Putamen (tissue), 1 donor: ENCODE measurements at regions not wholly inside any gene's neighbourhood (a gene's known extent, or its start where the extent isn't known, plus 50 kb on each side); places are given as distances from the start of the nearest gene placed in this dataset.
A peak's percentile ranks its signal among the peaks of the same experiment; 100 is the strongest.
"Not testable (repeated sequence)": the region's sequence is repeated elsewhere in the genome, so short reads cannot be mapped to it uniquely, and the experiment has no call there.

Experiments used
- DNase-seq: peaks from one replicate; pipeline ENCODE4 v3.0.0-alpha.2; 2016; ENCODE audit warnings: low spot score

GRCh38 chr12:9543341-9543740, 64.4 kb downstream of the KLRB1 start:
- not testable (repeated sequence) for DNase-seq

DNA sequence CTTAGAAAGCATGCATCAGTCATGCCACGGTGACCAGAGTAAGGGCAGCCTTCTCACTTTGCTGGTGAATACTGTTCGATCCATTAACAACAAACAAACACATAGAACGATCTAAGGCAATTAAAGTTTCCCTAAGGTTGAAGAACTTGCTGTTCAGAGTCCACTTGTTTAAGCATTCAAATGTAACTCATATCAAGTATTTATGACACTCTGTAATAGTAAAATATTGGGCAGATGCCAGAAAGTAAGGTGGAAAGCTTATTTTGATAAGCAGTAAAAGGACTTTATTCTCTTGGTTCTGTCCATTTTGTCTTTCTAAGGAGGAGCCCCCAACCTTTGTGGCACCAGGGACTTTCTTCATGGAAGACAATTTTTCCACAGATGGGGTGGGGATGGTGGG, 64.9 kb downstream of the KLRB1 start:
- not testable (repeated sequence) for DNase-seq

DNA sequence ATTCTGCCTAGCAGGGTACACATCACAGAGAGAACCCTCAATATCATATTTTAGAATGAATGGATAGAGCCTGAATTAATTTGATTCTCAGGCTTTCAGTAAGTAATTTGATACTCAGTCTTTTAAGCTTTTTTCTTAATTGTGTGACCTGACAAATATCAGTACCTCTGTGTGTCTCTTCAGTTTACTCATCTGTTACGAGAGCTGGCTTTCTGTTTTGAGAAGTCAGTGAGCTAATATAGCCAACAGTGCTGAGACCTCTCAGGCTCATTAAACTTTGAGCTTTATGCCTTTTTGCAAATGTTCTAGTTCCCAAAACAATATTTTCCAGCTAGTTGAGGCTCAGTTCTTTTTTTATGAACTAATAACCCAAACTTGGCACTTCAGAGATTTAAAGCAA, 91.8 kb downstream of the KLRB1 start:
- DNase-seq, result not testable (repeated sequence)

GRCh38 chr12:9512695-9513094, 95.0 kb downstream of the KLRB1 start:
- DNase-seq, result not testable (repeated sequence)

GRCh38 chr12:9510392-9511011, 97.2 kb downstream of the KLRB1 start:
- DNase-seq, result not testable (repeated sequence)

DNA sequence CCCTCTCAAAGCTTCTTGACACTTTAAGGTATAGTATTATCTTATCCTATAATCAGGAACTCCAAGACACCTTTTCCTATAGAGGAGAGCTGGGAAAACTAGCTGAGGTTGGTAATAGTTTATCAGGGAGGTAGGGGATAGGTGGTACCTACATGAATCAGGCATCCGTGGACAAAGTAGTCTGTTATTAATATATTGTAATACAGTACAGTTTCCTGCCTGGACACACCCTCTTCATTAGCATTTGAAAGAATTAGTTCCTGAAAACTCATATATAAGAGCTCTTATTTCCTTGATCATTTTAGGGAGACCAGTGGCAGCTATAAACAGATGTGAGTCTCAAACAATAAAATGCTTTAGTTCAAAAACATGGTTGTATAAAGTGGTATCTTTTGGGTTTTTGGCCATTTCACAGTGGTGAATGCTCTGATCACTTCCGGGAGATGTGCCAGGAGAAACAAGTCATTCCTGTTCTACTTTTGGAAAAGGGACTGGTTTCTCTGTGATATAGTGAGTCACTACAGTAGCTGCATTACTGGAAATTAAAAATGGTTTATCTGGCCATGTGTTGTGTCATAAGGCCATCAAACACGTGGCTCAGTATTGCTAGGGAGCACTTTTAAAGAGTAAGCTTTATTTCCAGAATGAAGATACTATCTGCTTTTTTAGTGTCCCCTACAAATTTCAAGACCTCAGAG, 98.1 kb downstream of the KLRB1 start:
- DNase-seq, result no peak

DNA sequence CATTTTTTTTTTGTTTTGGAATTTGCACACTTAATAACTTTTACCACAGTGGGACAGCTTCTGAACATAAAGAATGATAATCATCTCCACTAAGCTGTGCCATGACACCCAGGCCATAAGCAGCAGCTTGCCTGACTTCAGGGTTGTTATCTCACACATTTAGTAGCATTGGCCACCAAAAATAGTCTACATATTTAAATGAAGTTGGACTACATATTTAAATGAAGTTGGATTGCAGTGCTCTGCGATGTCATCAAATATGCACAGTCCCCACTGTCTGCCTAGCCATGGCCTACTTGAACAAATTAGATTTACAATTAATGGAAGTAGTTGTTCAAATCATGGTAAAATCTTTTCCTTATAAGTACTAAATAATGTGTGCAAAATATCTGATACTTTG, 101.0 kb downstream of the KLRB1 start:
- DNase-seq, result no peak

- not testable (repeated sequence) for DNase-seq
Measured at GRCh38 chr12:9503384-9503783, 104.3 kb downstream of the KLRB1 start.

- not testable (repeated sequence) for DNase-seq
Measured at GRCh38 chr12:9502845-9503244, 104.9 kb downstream of the KLRB1 start.

- DNase-seq, result not testable (repeated sequence)
Measured at GRCh38 chr12:9493325-9493724, 114.4 kb downstream of the KLRB1 start.

DNA sequence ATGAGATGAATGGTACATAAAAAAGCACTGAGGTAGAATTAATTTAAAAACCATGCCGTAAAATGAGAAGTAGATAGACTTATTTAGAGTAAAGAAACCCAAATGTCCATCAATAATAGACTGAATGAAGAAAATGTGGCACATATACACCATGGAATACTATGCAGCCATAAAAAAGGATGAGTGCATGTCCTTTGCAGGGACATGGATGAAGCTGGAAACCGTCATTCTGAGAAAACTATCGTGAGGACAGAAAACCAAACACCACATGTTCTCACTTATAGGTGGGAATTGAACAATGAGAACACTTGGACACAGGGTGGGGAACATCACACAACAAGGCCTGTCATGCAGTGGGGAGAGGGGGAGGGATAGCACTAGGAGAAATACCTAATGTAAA, 126.4 kb downstream of the KLRB1 start:
- DNase-seq, result not testable (repeated sequence)

GRCh38 chr12:9474197-9474596, 133.5 kb downstream of the KLRB1 start:
- not testable (repeated sequence) for DNase-seq

GRCh38 chr12:9473638-9474037, 134.1 kb downstream of the KLRB1 start:
- not testable (repeated sequence) for DNase-seq

- not testable (repeated sequence) for DNase-seq
Measured at GRCh38 chr12:9471501-9471900, 136.2 kb downstream of the KLRB1 start.

DNA sequence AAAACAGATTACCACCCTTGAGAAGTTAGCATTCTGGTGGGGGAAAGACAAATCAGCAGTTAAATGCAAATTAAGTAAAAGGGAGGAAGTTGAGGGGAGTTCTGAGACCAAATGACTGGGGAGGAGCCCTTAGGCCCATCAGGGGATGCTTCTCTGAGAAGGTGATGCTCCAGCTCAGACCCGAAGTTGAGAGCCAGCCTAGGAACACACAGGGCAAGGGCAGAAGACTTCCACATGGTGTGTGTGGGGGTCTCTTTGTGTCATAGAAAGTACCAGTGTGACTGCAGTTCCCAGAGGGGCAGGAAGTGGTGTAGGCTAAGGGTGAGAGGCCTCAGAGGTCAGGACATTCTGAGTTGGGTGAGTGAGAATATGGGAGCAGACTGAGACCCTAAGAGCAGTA, 137.3 kb downstream of the KLRB1 start:
- not testable (repeated sequence) for DNase-seq

GRCh38 chr12:9469956-9470355, 137.8 kb downstream of the KLRB1 start:
- not testable (repeated sequence) for DNase-seq

DNA sequence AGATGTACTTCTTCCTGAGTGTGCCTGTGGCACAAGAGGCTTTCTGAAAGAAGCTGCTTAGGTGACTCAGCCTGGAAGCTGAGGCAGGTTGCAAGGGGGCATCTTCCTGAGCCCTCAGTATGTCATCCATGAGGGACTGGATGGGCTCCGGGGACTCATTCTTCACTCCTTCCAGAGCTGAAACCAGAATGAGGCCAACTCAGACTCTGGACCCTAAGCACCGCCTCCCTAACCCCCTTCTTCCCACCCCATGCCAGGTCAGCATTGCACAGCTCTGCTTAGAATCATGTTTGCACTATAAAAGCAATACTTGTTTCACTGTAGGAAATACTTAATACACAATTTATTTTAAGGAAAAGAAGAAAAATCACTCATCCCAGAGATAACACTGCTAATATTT, 138.3 kb downstream of the KLRB1 start:
- DNase-seq, result not testable (repeated sequence)

- peak; percentile 40 for DNase-seq
Measured at GRCh38 chr12:9468998-9469397, 138.7 kb downstream of the KLRB1 start.

DNA sequence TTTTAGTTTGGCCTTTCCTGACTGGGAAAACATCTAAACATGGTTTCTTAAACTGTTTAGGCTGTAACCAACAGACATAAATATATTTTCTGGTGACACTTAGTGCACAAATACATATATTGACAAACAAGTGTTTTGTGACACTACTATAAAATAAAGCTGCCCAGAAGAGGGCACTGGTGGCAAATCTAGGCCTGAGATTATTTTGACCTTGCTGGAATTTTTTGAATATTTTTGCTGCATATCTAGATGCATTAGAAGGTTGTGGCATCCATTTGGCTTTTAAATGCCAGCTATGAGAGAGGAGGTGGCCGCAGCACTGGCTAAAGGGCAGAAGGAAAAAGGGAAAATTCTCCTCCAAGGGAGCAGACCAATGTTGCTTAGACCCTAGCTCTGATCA, 139.6 kb downstream of the KLRB1 start:
- DNase-seq, result not testable (repeated sequence)

GRCh38 chr12:9464408-9464807, 143.3 kb downstream of the KLRB1 start:
- no peak for DNase-seq

GRCh38 chr12:9455516-9455915, 152.2 kb downstream of the KLRB1 start:
- not testable (repeated sequence) for DNase-seq

DNA sequence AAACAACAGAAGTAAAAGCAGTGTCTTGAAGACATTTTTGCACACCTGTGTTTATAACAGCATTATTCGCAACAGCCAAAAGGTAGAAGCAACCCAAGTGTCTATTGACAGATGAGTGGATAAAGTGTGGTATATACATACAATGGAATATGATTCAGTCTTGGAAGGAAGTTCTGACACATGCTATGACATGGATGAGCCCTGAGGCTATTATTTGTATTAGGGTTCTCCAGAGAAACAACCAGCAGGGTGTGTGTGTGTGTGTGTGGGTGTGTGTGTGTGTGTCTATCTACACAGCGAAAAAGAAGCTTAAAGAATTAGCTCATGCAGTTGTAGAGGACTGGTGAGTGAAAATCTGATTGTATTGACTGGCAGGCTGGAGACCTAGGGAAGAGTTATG, 153.7 kb downstream of the KLRB1 start:
- not testable (repeated sequence) for DNase-seq

- DNase-seq, result not testable (repeated sequence)
Measured at GRCh38 chr12:9450127-9450567, 157.6 kb downstream of the KLRB1 start.
